ENCODE measurements at regions not wholly inside any gene's neighbourhood (a gene's known extent, or its start where the extent isn't known, plus 50 kb on each side); places are given as distances from the start of the nearest gene placed in this dataset.

GRCh38 chr17:34511265-34511664 is 68.1 kb upstream of the TMEM132E start:
- Histone ChIP-seq H3K27me3 (ENCODE audit: control insufficient read depth, insufficient read depth, low read length) (no peaks in the 10 kb centered on the region), H3K4me1 (ENCODE audit: control insufficient read depth in 2 of 3, insufficient read depth in 2 of 3, low read depth in 1 of 3, low read length in 3 of 3) (no peaks in the 10 kb centered on the region), H3K27ac (ENCODE audit: low read depth in 2 of 2, low read length in 2 of 2) (no peak overlapping the region), H3K9me3 (ENCODE audit: control insufficient read depth in 2 of 3, insufficient read depth in 1 of 3, low read length in 3 of 3) (no peaks in the 10 kb centered on the region), H3K9ac (ENCODE audit: low read length in 3 of 3) (no peak overlapping the region), H3K4me3 (ENCODE audit: low read length in 3 of 3) (no peak overlapping the region), H3K36me3 (ENCODE audit: control insufficient read depth in 2 of 3, insufficient read depth in 3 of 3, low read length in 3 of 3) (no peaks in the 10 kb centered on the region)
- no peak for TF ChIP-seq CTCF (IDR thresholded peaks at IDR 0.05; ENCODE audit: borderline replicate concordance, extremely low read depth, insufficient read depth)
- DNase-seq: no peak
- intact Hi-C loops (cut with DNase I): no loop called here
- no peak for FAIRE-seq

GRCh38 chr17:34504814-34505484 is 74.4 kb upstream of the TMEM132E start:
- H3K9ac ChIP-seq (ENCODE audit: low read length in 3 of 3): no peak overlapping the region
- no peaks in the 10 kb centered on the region for H3K36me3 ChIP-seq (ENCODE audit: control insufficient read depth in 2 of 3, insufficient read depth in 3 of 3, low read length in 3 of 3)
- H3K4me3 ChIP-seq (ENCODE audit: low read length in 3 of 3): no peak overlapping the region
- H3K27me3 ChIP-seq (ENCODE audit: control insufficient read depth, insufficient read depth, low read length): no peaks in the 10 kb centered on the region
- FAIRE-seq: no peak
- no peaks in the 10 kb centered on the region for H3K9me3 ChIP-seq (ENCODE audit: control insufficient read depth in 2 of 3, insufficient read depth in 1 of 3, low read length in 3 of 3)
- H3K4me1 ChIP-seq (ENCODE audit: control insufficient read depth in 2 of 3, insufficient read depth in 2 of 3, low read depth in 1 of 3, low read length in 3 of 3): peaks cover 0 to 3% (median 0%) of the 10 kb centered on the region in 3 donors
- no peak overlapping the region for H3K27ac ChIP-seq (ENCODE audit: low read depth in 2 of 2, low read length in 2 of 2)
- intact Hi-C loops (cut with DNase I): no loop called here
- no peak for DNase-seq
- no peak for TF ChIP-seq CTCF (IDR thresholded peaks at IDR 0.05; ENCODE audit: borderline replicate concordance, extremely low read depth, insufficient read depth)

GRCh38 chr17:34503528-34504195 is 75.7 kb upstream of the TMEM132E start:
- intact Hi-C loops (cut with DNase I): no loop called here
- Histone ChIP-seq H3K27ac (ENCODE audit: low read depth in 2 of 2, low read length in 2 of 2) (no peak overlapping the region), H3K9ac (ENCODE audit: low read length in 3 of 3) (no peak overlapping the region), H3K4me1 (ENCODE audit: control insufficient read depth in 2 of 3, insufficient read depth in 2 of 3, low read depth in 1 of 3, low read length in 3 of 3) (peaks cover 0 to 3% (median 0%) of the 10 kb centered on the region in 3 donors), H3K36me3 (ENCODE audit: control insufficient read depth in 2 of 3, insufficient read depth in 3 of 3, low read length in 3 of 3) (no peaks in the 10 kb centered on the region), H3K4me3 (ENCODE audit: low read length in 3 of 3) (no peak overlapping the region), H3K9me3 (ENCODE audit: control insufficient read depth in 2 of 3, insufficient read depth in 1 of 3, low read length in 3 of 3) (no peaks in the 10 kb centered on the region), H3K27me3 (ENCODE audit: control insufficient read depth, insufficient read depth, low read length) (no peaks in the 10 kb centered on the region)
- DNase-seq: peak in 1 of 5 donors; percentile 83
- TF ChIP-seq CTCF (IDR thresholded peaks at IDR 0.05; ENCODE audit: borderline replicate concordance, extremely low read depth, insufficient read depth): no peak
- no peak for FAIRE-seq
